Thyroid gland (tissue), 4 donors: ENCODE measurements at regions not wholly inside any gene's neighbourhood (a gene's known extent, or its start where the extent isn't known, plus 50 kb on each side); places are given as distances from the start of the nearest gene placed in this dataset.

Experiments
- DNase-seq, 2 donors: peaks; one replicate each; pipeline ENCODE4 v3.0.0-alpha.2; 2019
- H3K27ac ChIP-seq, 3 donors: fragments of 200-600 bp; sonication (generic); 1 replicate in 2 of 3; 2 replicates in 1 of 3; pipeline ENCODE4 v1.5.1; 2016 to 2019; ENCODE audit warnings: mild to moderate bottlenecking in 1 of 3, moderate library complexity in 1 of 3
- H3K27me3 ChIP-seq: fragments of 200-600 bp; sonication (generic); one replicate; pipeline ENCODE4 v1.5.1; 2019
- H3K36me3 ChIP-seq, 2 donors: fragments of 200-600 bp; sonication (generic); one replicate each; pipeline ENCODE4 v1.5.1; 2016 to 2019
- H3K4me1 ChIP-seq, 2 donors: fragments of 200-600 bp; sonication (generic); one replicate each; pipeline ENCODE4 v1.5.1; 2017 to 2019
- H3K4me3 ChIP-seq, 3 donors: fragments of 200-600 bp; sonication (generic); replicated peaks in 1 of 3; 1 replicate in 2 of 3; 2 replicates in 1 of 3; pipeline ENCODE4 v1.5.1; 2016; ENCODE audit warnings: mild to moderate bottlenecking in 1 of 3
- H3K9me3 ChIP-seq: fragments of 200-600 bp; sonication (generic); one replicate; pipeline ENCODE4 v1.5.1; 2017
- CTCF ChIP-seq, 6 experiments: fragments of 200-600 bp in 3 of 6; fragments of 450-650 bp in 3 of 6; sonication (generic) in 3 of 6; IDR thresholded peaks; one replicate each; pipeline ENCODE4 v1.5.1; 2016 to 2019; ENCODE audit warnings: antibody characterized with exemption in 6 of 6, mild to moderate bottlenecking in 2 of 6, inconsistent platforms in 1 of 6, moderate library complexity in 1 of 6
- POLR2A ChIP-seq, 2 donors: fragments of 450-650 bp; IDR thresholded peaks; one replicate each; pipeline ENCODE4 v1.6.1; 2017; ENCODE audit warnings: antibody characterized with exemption in 2 of 2, mild to moderate bottlenecking in 2 of 2, moderate library complexity in 1 of 2
- WGBS, 2 donors: methylation state at CpG; one replicate each; pipeline ENCODE4 v1.1.5; 2017; 5-methylcytosine and 5-hydroxymethylcytosine counted together
- intact Hi-C: fragments of 100-400 bp; cut with DNase I; formaldehyde crosslinking; loops from one replicate; pipeline ENCODE4 v1.15.1; 2023

GRCh38 chr7:26603631-26604030 is 260.8 kb downstream of the SKAP2 start:
- no peak overlapping the region for H3K27ac ChIP-seq
- no peak for TF ChIP-seq CTCF (IDR thresholded peaks at IDR 0.05)
- no peak for TF ChIP-seq POLR2A (IDR thresholded peaks at IDR 0.05)
- no peak overlapping the region for H3K4me3 ChIP-seq
- DNase-seq, result peak in 1 of 2 donors; percentile 4
- H3K36me3 ChIP-seq, result no peaks in the 10 kb centered on the region
- no peaks in the 10 kb centered on the region for H3K9me3 ChIP-seq
- intact Hi-C loops, result no loop called here
- H3K4me1 ChIP-seq, result no peaks in the 10 kb centered on the region
- H3K27me3 ChIP-seq, result no peaks in the 10 kb centered on the region

- Histone ChIP-seq H3K4me1 (no peaks in the 10 kb centered on the region), H3K27ac (no peak overlapping the region), H3K9me3 (no peaks in the 10 kb centered on the region), H3K27me3 (no peaks in the 10 kb centered on the region), H3K36me3 (no peaks in the 10 kb centered on the region), H3K4me3 (no peak overlapping the region)
- WGBS, 2 donors, result 80 to 94% methylated on average over 6 of the region's 6 CpGs
- TF ChIP-seq POLR2A (IDR thresholded peaks at IDR 0.05) (no peak), CTCF (IDR thresholded peaks at IDR 0.05) (no peak)
- intact Hi-C loops, result no loop called here
- no peak for DNase-seq
These were observed 256.0 kb downstream of the SKAP2 start for GRCh38 chr7:26608402-26608801.

GRCh38 chr7:26609082-26609481 is 255.3 kb downstream of the SKAP2 start:
- no peak for DNase-seq
- Histone ChIP-seq H3K27me3 (no peaks in the 10 kb centered on the region), H3K9me3 (no peaks in the 10 kb centered on the region), H3K4me1 (no peaks in the 10 kb centered on the region), H3K36me3 (no peaks in the 10 kb centered on the region), H3K4me3 (no peak overlapping the region), H3K27ac (no peak overlapping the region)
- intact Hi-C loops, result no loop called here
- TF ChIP-seq CTCF (IDR thresholded peaks at IDR 0.05) (no peak), POLR2A (IDR thresholded peaks at IDR 0.05) (no peak)
- 82 to 96% methylated on average over 2 of the region's 2 CpGs for WGBS, 2 donors

- no peaks in the 10 kb centered on the region for H3K36me3 ChIP-seq
- intact Hi-C loops, result no loop called here
- H3K27me3 ChIP-seq, result no peaks in the 10 kb centered on the region
- no peaks in the 10 kb centered on the region for H3K4me1 ChIP-seq
- no peak overlapping the region for H3K27ac ChIP-seq
- DNase-seq, result no peak
- no peak overlapping the region for H3K4me3 ChIP-seq
- WGBS, 2 donors, result 67 to 81% methylated on average over 6 of the region's 6 CpGs
- no peaks in the 10 kb centered on the region for H3K9me3 ChIP-seq
- TF ChIP-seq POLR2A (IDR thresholded peaks at IDR 0.05), result no peak
- no peak for TF ChIP-seq CTCF (IDR thresholded peaks at IDR 0.05)
These were observed 254.9 kb downstream of the SKAP2 start for GRCh38 chr7:26609532-26609931.

- Histone ChIP-seq H3K4me1 (no peaks in the 10 kb centered on the region), H3K4me3 (no peak overlapping the region), H3K27me3 (no peaks in the 10 kb centered on the region), H3K9me3 (no peaks in the 10 kb centered on the region), H3K36me3 (no peaks in the 10 kb centered on the region), H3K27ac (no peak overlapping the region)
- intact Hi-C loops, result no loop called here
- DNase-seq, result no peak
- WGBS, 2 donors, result 88 to 95% methylated on average over 11 of the region's 11 CpGs
- TF ChIP-seq POLR2A (IDR thresholded peaks at IDR 0.05), result no peak
- no peak for TF ChIP-seq CTCF (IDR thresholded peaks at IDR 0.05)
These were observed 251.6 kb downstream of the SKAP2 start for GRCh38 chr7:26612742-26613141.
